ENCODE measurements at regions not wholly inside any gene's neighbourhood (a gene's known extent, or its start where the extent isn't known, plus 50 kb on each side); places are given as distances from the start of the nearest gene placed in this dataset.

DNA sequence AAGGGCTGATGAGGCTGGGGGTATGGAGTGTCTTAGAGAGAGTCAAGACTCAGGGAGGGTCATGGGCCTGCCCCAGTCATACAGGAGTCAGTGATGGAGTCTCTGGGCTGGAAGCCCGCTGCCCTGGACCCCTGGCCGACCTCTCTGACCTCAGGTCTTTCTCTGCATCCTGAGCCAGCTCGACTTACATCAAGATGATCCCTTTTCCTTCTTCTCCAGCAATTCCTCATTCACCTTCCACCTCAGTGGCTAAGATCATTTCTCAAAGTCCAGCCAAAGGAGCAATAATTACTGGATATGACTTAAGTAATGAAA is 308.6 kb downstream of the MATN1 start:
- DNase-seq (ENCODE audit: low read depth, low spot score) (no peak), FAIRE-seq (no peak)
- Histone ChIP-seq H3K4me2 (ENCODE audit: control insufficient read depth, extremely low read depth, insufficient read depth, low read depth, low read length) (no peak overlapping the region), H3K4me1 (ENCODE audit: control insufficient read depth, extremely low read depth, insufficient read depth, low read length) (peaks cover 12% of the 10 kb centered on the region), H3K27ac (ENCODE audit: control insufficient read depth, insufficient read depth, low read length) (no peak overlapping the region), H3K9ac (ENCODE audit: control insufficient read depth, extremely low read depth, insufficient read depth, low read length) (no peak overlapping the region), H3K4me3 (ENCODE audit: control insufficient read depth in 2 of 3, extremely low read depth in 1 of 3, insufficient read depth in 2 of 3, low read depth in 1 of 3, low read length in 3 of 3) (no peak overlapping the region), H4K20me1 (ENCODE audit: control insufficient read depth, extremely low read depth, insufficient read depth, low read length) (no peaks in the 10 kb centered on the region), H2AFZ (ENCODE audit: control insufficient read depth, low read length) (no peak overlapping the region), H3K36me3 (ENCODE audit: control insufficient read depth in 2 of 2, extremely low read depth in 1 of 2, insufficient read depth in 2 of 2, low read length in 2 of 2) (no peaks in the 10 kb centered on the region), H3K9me1 (ENCODE audit: control insufficient read depth, extremely low read depth, insufficient read depth, low read length) (no peaks in the 10 kb centered on the region), H3K79me2 (ENCODE audit: control insufficient read depth, insufficient read depth, low read length) (no peaks in the 10 kb centered on the region), H3K27me3 (ENCODE audit: control insufficient read depth, extremely low read depth, insufficient read depth, low read length) (no peaks in the 10 kb centered on the region), H3K9me3 (ENCODE audit: control insufficient read depth, low read depth, low read length) (no peaks in the 10 kb centered on the region)
- dilution Hi-C loops (cut with MboI; ENCODE audit: extremely low pct_ligation_motif_present, low sequenced_read_pairs) = no loop called here
- TF ChIP-seq EZH2 (IDR thresholded peaks at IDR 0.05; ENCODE audit: low read length) = no peak
- TF ChIP-seq, protein P1, sequence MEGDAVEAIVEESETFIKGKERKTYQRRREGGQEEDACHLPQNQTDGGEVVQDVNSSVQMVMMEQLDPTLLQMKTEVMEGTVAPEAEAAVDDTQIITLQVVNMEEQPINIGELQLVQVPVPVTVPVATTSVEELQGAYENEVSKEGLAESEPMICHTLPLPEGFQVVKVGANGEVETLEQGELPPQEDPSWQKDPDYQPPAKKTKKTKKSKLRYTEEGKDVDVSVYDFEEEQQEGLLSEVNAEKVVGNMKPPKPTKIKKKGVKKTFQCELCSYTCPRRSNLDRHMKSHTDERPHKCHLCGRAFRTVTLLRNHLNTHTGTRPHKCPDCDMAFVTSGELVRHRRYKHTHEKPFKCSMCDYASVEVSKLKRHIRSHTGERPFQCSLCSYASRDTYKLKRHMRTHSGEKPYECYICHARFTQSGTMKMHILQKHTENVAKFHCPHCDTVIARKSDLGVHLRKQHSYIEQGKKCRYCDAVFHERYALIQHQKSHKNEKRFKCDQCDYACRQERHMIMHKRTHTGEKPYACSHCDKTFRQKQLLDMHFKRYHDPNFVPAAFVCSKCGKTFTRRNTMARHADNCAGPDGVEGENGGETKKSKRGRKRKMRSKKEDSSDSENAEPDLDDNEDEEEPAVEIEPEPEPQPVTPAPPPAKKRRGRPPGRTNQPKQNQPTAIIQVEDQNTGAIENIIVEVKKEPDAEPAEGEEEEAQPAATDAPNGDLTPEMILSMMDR (optimal IDR thresholded peaks at IDR 0.05 in 1 of 3, IDR thresholded peaks at IDR 0.05 in 1 of 3, conservative IDR thresholded peaks at IDR 0.05 in 1 of 3; ENCODE audit: extremely low read depth in 1 of 3, insufficient read depth in 2 of 3, low read length in 3 of 3) = no peak

DNA sequence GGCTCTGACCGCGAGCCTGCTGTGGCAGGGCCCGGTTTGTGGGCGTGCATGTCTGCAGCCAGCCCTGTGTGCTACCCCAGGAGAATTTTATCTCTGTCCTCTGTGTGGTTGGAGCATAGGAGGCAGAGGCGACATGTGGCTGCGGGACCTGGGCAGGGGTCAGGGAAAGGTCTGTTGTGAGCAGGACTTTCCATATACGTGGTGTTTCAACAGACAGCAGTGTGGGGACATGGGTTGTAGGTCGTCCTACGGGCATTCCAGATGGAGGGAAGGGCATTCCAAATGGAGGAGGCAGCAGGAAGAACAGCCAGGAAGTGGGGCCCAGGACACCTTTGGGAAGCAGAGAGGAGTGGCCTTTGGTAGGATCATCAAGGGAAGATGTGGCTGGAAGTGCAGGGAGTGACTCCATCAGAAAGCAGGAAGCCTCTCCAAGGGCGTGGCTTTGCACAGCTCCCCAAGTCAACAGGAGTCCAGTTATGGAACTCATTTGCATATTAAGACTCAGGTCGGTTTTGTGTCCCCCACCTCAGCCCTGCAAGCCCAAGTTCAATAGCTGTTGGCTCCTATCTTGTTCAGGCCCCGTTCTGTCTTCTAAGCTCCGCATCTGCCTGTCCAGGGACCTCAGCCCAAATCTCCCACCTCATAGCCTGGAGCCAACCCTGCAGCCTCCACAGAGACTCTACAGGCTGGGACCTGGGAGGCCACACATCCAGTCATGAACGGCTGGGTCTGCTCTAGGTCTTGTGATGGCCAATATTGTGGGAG is 309.1 kb downstream of the MATN1 start:
- no peak for FAIRE-seq
- H4K20me1 ChIP-seq (ENCODE audit: control insufficient read depth, extremely low read depth, insufficient read depth, low read length) = no peaks in the 10 kb centered on the region
- dilution Hi-C loops (cut with MboI; ENCODE audit: extremely low pct_ligation_motif_present, low sequenced_read_pairs) = no loop called here

More for the DNA sequence above, 309.1 kb downstream of the MATN1 start:
- Histone ChIP-seq H3K9me3 (ENCODE audit: control insufficient read depth, low read depth, low read length) (no peaks in the 10 kb centered on the region), H3K27me3 (ENCODE audit: control insufficient read depth, extremely low read depth, insufficient read depth, low read length) (no peaks in the 10 kb centered on the region), H3K79me2 (ENCODE audit: control insufficient read depth, insufficient read depth, low read length) (no peaks in the 10 kb centered on the region), H3K9ac (ENCODE audit: control insufficient read depth, extremely low read depth, insufficient read depth, low read length) (no peak overlapping the region), H3K9me1 (ENCODE audit: control insufficient read depth, extremely low read depth, insufficient read depth, low read length) (no peaks in the 10 kb centered on the region), H3K27ac (ENCODE audit: control insufficient read depth, insufficient read depth, low read length) (no peak overlapping the region), H2AFZ (ENCODE audit: control insufficient read depth, low read length) (no peak overlapping the region), H3K36me3 (ENCODE audit: control insufficient read depth in 2 of 2, extremely low read depth in 1 of 2, insufficient read depth in 2 of 2, low read length in 2 of 2) (no peaks in the 10 kb centered on the region), H3K4me1 (ENCODE audit: control insufficient read depth, extremely low read depth, insufficient read depth, low read length) (peaks cover 12% of the 10 kb centered on the region), H3K4me2 (ENCODE audit: control insufficient read depth, extremely low read depth, insufficient read depth, low read depth, low read length) (no peak overlapping the region), H3K4me3 (ENCODE audit: control insufficient read depth in 2 of 3, extremely low read depth in 1 of 3, insufficient read depth in 2 of 3, low read depth in 1 of 3, low read length in 3 of 3) (no peak overlapping the region)
- TF ChIP-seq, protein P1 (optimal IDR thresholded peaks at IDR 0.05 in 1 of 3, IDR thresholded peaks at IDR 0.05 in 1 of 3, conservative IDR thresholded peaks at IDR 0.05 in 1 of 3; ENCODE audit: extremely low read depth in 1 of 3, insufficient read depth in 2 of 3, low read length in 3 of 3) = no peak
- TF ChIP-seq EZH2 (IDR thresholded peaks at IDR 0.05; ENCODE audit: low read length) = no peak
- no peak for DNase-seq (ENCODE audit: low read depth, low spot score)

Data from keratinocyte (primary cell).